Keratinocyte (primary cell): ENCODE measurements at regions not wholly inside any gene's neighbourhood (a gene's known extent, or its start where the extent isn't known, plus 50 kb on each side); places are given as distances from the start of the nearest gene placed in this dataset.

Source experiments
- DNase-seq: peaks from one replicate; pipeline ENCODE4 v3.0.0-alpha.2; 2011; ENCODE audit warnings: low read depth, missing footprints, low spot score
- FAIRE-seq: peaks from 2 replicates; lab custom pipeline; 2011; peaks lifted over from hg19 to GRCh38; lab: Jason Lieb, UNC
- H2AFZ ChIP-seq: 2 replicates; pipeline ENCODE4 v1.6.0; 2012; ENCODE audit warnings: low read length, control low read depth, inconsistent platforms; ENCODE audit not compliant: control insufficient read depth
- H3K27ac ChIP-seq: 2 replicates; pipeline ENCODE4 v1.5.1; 2011; ENCODE audit warnings: low read length; ENCODE audit not compliant: control insufficient read depth, insufficient read depth
- H3K27me3 ChIP-seq: 3 replicates; pipeline ENCODE4 v1.6.0; 2011; ENCODE audit warnings: low read length; ENCODE audit not compliant: control insufficient read depth, insufficient read depth; ENCODE audit errors: extremely low read depth
- H3K36me3 ChIP-seq, 2 experiments: 2 replicates in 1 of 2; 3 replicates in 1 of 2; pipeline ENCODE4 v1.5.1; 2011; ENCODE audit warnings: low read length in 2 of 2, mild to moderate bottlenecking in 1 of 2; ENCODE audit not compliant: control insufficient read depth in 2 of 2, insufficient read depth in 2 of 2; ENCODE audit errors: extremely low read depth in 1 of 2
- H3K4me1 ChIP-seq: 3 replicates; pipeline ENCODE4 v1.5.1; 2011; ENCODE audit warnings: low read length; ENCODE audit not compliant: control insufficient read depth, insufficient read depth; ENCODE audit errors: extremely low read depth
- H3K4me2 ChIP-seq: 3 replicates; pipeline ENCODE4 v1.6.0; 2011; ENCODE audit warnings: low read depth, low read length; ENCODE audit not compliant: control insufficient read depth, insufficient read depth; ENCODE audit errors: extremely low read depth
- H3K4me3 ChIP-seq, 3 experiments: fragments of 200-600 bp in 1 of 3; sonication (generic) in 1 of 3; 2 replicates in 2 of 3; 3 replicates in 1 of 3; pipeline ENCODE4 v1.5.1; 2011 to 2016; ENCODE audit warnings: low read length in 3 of 3, mild to moderate bottlenecking in 3 of 3, control low read depth in 2 of 3, inconsistent platforms in 1 of 3, low read depth in 1 of 3, mixed read lengths in 1 of 3, mixed run types in 1 of 3, moderate library complexity in 1 of 3; ENCODE audit not compliant: control insufficient read depth in 2 of 3, insufficient read depth in 2 of 3; ENCODE audit errors: extremely low read depth in 1 of 3
- H3K79me2 ChIP-seq: 2 replicates; pipeline ENCODE4 v1.6.0; 2012; ENCODE audit warnings: low read length; ENCODE audit not compliant: control insufficient read depth, insufficient read depth
- H3K9ac ChIP-seq: 3 replicates; pipeline ENCODE4 v1.6.0; 2011; ENCODE audit warnings: low read length; ENCODE audit not compliant: control insufficient read depth, insufficient read depth; ENCODE audit errors: extremely low read depth
- H3K9me1 ChIP-seq: 3 replicates; pipeline ENCODE4 v1.6.0; 2011; ENCODE audit warnings: low read length; ENCODE audit not compliant: control insufficient read depth, insufficient read depth; ENCODE audit errors: extremely low read depth
- H3K9me3 ChIP-seq: 2 replicates; pipeline ENCODE4 v1.5.1; 2012; ENCODE audit warnings: low read depth, low read length; ENCODE audit not compliant: control insufficient read depth
- H4K20me1 ChIP-seq: 3 replicates; pipeline ENCODE4 v1.6.0; 2011; ENCODE audit warnings: low read length; ENCODE audit not compliant: control insufficient read depth, insufficient read depth; ENCODE audit errors: extremely low read depth
- CTCF ChIP-seq, 3 experiments: IDR thresholded peaks in 1 of 3; conservative IDR thresholded peaks in 1 of 3; optimal IDR thresholded peaks in 1 of 3; 2 replicates in 2 of 3; 3 replicates in 1 of 3; pipeline versions ENCODE3 to v1.5.1; 2011; ENCODE audit warnings: low read length in 3 of 3, mild to moderate bottlenecking in 3 of 3, moderate library complexity in 2 of 3, control low read depth in 1 of 3, inconsistent platforms in 1 of 3; ENCODE audit not compliant: insufficient read depth in 2 of 3; ENCODE audit errors: extremely low read depth in 1 of 3
- EZH2 ChIP-seq: IDR thresholded peaks from one replicate; pipeline ENCODE4 v1.6.1; 2012; ENCODE audit warnings: inconsistent platforms, mild to moderate bottlenecking, low read length, moderate library complexity
- dilution Hi-C: fragments of 300-500 bp; cut with MboI; formaldehyde crosslinking; loops from one replicate; pipeline ENCODE4 v1.7.0; 2020; ENCODE audit warnings: low sequenced_read_pairs; ENCODE audit not compliant: extremely low pct_ligation_motif_present

DNA sequence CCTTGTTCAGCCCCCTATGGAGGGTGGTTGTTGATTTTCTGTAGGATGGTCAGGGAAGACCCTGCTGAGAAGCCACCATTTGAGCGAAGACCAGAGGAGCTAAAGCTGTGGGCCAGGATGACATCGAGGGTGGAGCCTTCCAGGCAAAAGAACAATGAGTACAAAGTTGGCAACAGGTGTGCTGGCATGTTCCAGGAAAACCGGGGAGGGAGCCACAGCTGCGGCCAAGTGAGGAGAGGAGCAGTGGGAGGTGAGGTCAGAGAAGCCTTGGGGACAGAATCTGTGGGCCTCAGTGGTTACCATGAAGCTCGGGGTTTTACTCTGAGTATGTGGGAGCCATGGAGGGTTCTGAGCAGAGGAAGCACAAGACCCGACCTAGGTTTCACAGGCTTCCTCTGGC, 75.6 kb upstream of the ZNF479 start:
- H3K9ac ChIP-seq, result no peak overlapping the region
- no peaks in the 10 kb centered on the region for H3K36me3 ChIP-seq
- H3K9me3 ChIP-seq, result peaks cover 4% of the 10 kb centered on the region
- FAIRE-seq, result no peak
- no peaks in the 10 kb centered on the region for H3K27me3 ChIP-seq
- TF ChIP-seq CTCF (optimal IDR thresholded peaks at IDR 0.05 in 1 of 3, IDR thresholded peaks at IDR 0.05 in 1 of 3, conservative IDR thresholded peaks at IDR 0.05 in 1 of 3; ENCODE audit: extremely low read depth in 1 of 3, insufficient read depth in 2 of 3, low read length in 3 of 3), result no peak
- TF ChIP-seq EZH2, result no peak
- dilution Hi-C loops, result no loop called here
- H3K4me2 ChIP-seq, result no peak overlapping the region
- no peak overlapping the region for H3K4me3 ChIP-seq
- no peaks in the 10 kb centered on the region for H3K4me1 ChIP-seq
- no peaks in the 10 kb centered on the region for H3K9me1 ChIP-seq
- no peak overlapping the region for H3K27ac ChIP-seq
- H2AFZ ChIP-seq, result no peak overlapping the region
- DNase-seq, result no peak
- no peaks in the 10 kb centered on the region for H4K20me1 ChIP-seq
- no peaks in the 10 kb centered on the region for H3K79me2 ChIP-seq

DNA sequence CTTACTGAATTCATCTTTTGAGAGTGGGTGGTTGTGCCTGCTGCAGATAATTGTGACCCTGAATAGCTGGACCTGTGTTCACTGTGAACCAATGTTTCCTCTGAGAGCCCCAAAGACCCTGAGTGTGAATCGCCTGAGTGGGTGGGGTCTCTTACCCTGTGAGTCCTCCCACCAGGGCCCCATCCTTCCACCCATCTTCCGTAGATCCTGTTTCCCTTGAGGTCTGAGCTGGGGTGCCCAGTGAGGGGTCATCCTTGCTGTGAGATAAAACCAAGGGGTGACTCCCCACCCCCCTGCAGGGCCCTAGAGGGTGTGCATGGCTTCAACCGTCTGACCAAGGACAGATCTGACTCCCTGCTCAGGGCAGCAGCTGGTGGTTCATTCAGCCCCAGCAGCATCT, 78.0 kb upstream of the ZNF479 start:
- no peaks in the 10 kb centered on the region for H3K27me3 ChIP-seq
- no peak overlapping the region for H3K4me2 ChIP-seq
- FAIRE-seq, result no peak
- H4K20me1 ChIP-seq, result no peaks in the 10 kb centered on the region
- no peak overlapping the region for H3K9ac ChIP-seq
- DNase-seq, result no peak
- no peak overlapping the region for H3K27ac ChIP-seq
- no peaks in the 10 kb centered on the region for H3K9me1 ChIP-seq
- TF ChIP-seq CTCF (optimal IDR thresholded peaks at IDR 0.05 in 1 of 3, IDR thresholded peaks at IDR 0.05 in 1 of 3, conservative IDR thresholded peaks at IDR 0.05 in 1 of 3; ENCODE audit: extremely low read depth in 1 of 3, insufficient read depth in 2 of 3, low read length in 3 of 3) (no peak), EZH2 (no peak)
- no peak overlapping the region for H2AFZ ChIP-seq
- peaks cover 4% of the 10 kb centered on the region for H3K9me3 ChIP-seq
- no peaks in the 10 kb centered on the region for H3K4me1 ChIP-seq
- H3K4me3 ChIP-seq, result no peak overlapping the region
- dilution Hi-C loops, result no loop called here
- H3K79me2 ChIP-seq, result no peaks in the 10 kb centered on the region
- H3K36me3 ChIP-seq, result no peaks in the 10 kb centered on the region
